ENCODE measurements at regions not wholly inside any gene's neighbourhood (a gene's known extent, or its start where the extent isn't known, plus 50 kb on each side); places are given as distances from the start of the nearest gene placed in this dataset.

DNA sequence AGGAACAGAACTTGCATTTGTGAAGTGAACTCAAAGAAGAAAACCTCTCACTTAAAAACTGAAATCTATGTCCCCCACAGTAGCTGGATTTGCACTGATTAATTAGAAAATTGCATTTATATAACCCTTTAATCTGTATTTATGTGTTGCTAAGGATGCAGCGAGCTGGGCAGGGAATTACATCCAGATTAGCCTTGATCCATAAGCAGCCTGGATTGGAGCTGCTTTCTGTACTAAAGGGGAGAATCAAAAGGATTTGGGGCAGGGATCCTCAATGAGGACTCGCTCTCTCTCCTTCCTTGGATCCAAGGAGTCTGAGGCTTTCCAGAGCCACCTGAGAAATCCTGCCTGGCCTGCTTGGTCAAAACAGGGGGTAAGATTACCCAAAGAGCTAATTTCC, 125.9 kb downstream of the TLE3 start:
- peaks cover 17% of the 10 kb centered on the region for H3K27me3 Mint-ChIP-seq (ENCODE audit: insufficient read depth)
- 78 to 100% methylated on average over 2 of the region's 2 CpGs for WGBS, 2 experiments (ENCODE audit: insufficient coverage in 1 of 2, insufficient read length in 1 of 2)
- H3K27ac Mint-ChIP-seq, result no peak overlapping the region

DNA sequence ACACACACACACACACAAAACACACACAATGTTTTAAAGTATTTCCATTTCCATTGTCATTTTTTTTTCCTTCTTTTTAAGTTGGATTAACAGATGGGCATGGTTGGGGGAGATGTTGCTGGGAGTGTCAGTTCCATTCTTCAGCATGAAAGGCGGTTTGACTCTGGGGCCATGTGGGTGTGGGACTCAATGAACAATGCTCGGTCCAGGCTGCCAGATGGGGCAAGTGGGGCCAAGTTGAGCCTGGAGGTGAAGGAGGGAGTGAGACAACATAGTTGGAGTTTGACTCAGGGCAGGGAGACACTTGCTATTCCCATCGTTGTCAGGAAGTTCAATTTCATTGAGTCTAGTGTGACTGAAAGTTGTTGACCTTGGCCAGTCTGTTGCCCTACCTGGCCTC, 125.3 kb downstream of the TLE3 start:
- 95% methylated on average over 3 of the region's 3 CpGs; no CpG with 5 or more reads in 1 of the 2 experiments for WGBS, 2 experiments (ENCODE audit: insufficient coverage in 1 of 2, insufficient read length in 1 of 2)
- Histone ChIP-seq H3K27ac (ENCODE audit: low read depth, low read length) (no peak overlapping the region), H3K36me3 (ENCODE audit: control insufficient read depth, insufficient read depth, low read length) (no peaks in the 10 kb centered on the region), H3K9me3 (ENCODE audit: control insufficient read depth, low read length) (no peaks in the 10 kb centered on the region), H3K4me1 (ENCODE audit: control insufficient read depth, insufficient read depth, low read length) (no peaks in the 10 kb centered on the region), H3K4me3 (ENCODE audit: low read length) (no peak overlapping the region), H3K9ac (ENCODE audit: extremely low read depth, low read length, poor library complexity, severe bottlenecking) (no peak overlapping the region), H3K27me3 (ENCODE audit: control insufficient read depth, insufficient read depth, low read length, poor library complexity, severe bottlenecking) (peaks cover 16% of the 10 kb centered on the region)
- Mint-ChIP-seq H3K27me3 (ENCODE audit: insufficient read depth) (peaks cover 19% of the 10 kb centered on the region), H3K4me3 (no peak overlapping the region), H3K9me3 (no peaks in the 10 kb centered on the region), H3K4me1 (no peaks in the 10 kb centered on the region), H3K27ac (no peak overlapping the region), H3K36me3 (ENCODE audit: low read depth) (no peaks in the 10 kb centered on the region)
- DNase-seq, result no peak
- TF ChIP-seq, protein P1, sequence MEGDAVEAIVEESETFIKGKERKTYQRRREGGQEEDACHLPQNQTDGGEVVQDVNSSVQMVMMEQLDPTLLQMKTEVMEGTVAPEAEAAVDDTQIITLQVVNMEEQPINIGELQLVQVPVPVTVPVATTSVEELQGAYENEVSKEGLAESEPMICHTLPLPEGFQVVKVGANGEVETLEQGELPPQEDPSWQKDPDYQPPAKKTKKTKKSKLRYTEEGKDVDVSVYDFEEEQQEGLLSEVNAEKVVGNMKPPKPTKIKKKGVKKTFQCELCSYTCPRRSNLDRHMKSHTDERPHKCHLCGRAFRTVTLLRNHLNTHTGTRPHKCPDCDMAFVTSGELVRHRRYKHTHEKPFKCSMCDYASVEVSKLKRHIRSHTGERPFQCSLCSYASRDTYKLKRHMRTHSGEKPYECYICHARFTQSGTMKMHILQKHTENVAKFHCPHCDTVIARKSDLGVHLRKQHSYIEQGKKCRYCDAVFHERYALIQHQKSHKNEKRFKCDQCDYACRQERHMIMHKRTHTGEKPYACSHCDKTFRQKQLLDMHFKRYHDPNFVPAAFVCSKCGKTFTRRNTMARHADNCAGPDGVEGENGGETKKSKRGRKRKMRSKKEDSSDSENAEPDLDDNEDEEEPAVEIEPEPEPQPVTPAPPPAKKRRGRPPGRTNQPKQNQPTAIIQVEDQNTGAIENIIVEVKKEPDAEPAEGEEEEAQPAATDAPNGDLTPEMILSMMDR (conservative IDR thresholded peaks at IDR 0.05), result no peak

More for the DNA sequence above, 125.9 kb downstream of the TLE3 start:
- peaks cover 14% of the 10 kb centered on the region for H3K27me3 ChIP-seq (ENCODE audit: control insufficient read depth, insufficient read depth, low read length, poor library complexity, severe bottlenecking)
- no peaks in the 10 kb centered on the region for H3K4me1 ChIP-seq (ENCODE audit: control insufficient read depth, insufficient read depth, low read length)
- Mint-ChIP-seq H3K4me1 (no peaks in the 10 kb centered on the region), H3K4me3 (no peak overlapping the region), H3K36me3 (ENCODE audit: low read depth) (no peaks in the 10 kb centered on the region), H3K9me3 (no peaks in the 10 kb centered on the region)
- H3K4me3 ChIP-seq (ENCODE audit: low read length), result no peak overlapping the region
- no peaks in the 10 kb centered on the region for H3K36me3 ChIP-seq (ENCODE audit: control insufficient read depth, insufficient read depth, low read length)
- TF ChIP-seq, protein P1 (conservative IDR thresholded peaks at IDR 0.05), result no peak
- no peak for DNase-seq
- H3K9ac ChIP-seq (ENCODE audit: extremely low read depth, low read length, poor library complexity, severe bottlenecking), result no peak overlapping the region
- no peaks in the 10 kb centered on the region for H3K9me3 ChIP-seq (ENCODE audit: control insufficient read depth, low read length)
- no peak overlapping the region for H3K27ac ChIP-seq (ENCODE audit: low read depth, low read length)

DNA sequence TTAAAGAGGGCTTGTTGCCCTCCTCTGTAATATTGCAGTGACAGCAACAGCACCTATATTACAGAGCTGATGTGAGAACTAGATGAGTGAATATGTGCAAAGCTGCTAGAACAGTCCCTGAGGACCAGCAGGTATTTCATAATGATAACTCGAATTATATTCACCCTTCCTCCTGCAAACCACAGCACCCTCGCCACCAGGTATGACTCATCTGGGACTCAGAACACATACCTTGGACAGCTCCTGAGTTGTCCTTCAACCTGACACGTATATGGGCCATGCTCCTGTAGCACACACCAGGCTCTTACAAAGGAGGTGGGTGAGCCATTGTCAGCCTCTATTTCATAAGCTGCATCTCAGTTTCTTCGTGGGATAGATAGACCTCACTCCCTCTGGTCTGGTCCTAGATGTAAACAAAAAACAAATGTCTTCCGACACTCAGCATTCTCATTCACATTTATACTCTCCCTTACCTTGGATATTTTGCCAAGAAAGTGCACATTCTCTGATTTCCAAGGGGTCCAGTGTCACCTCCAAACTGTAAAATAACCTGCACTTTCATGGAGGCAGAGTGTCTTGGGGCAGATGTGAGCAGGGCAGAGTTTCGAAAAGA, 124.5 kb downstream of the TLE3 start:
- no peaks in the 10 kb centered on the region for H3K9me3 ChIP-seq (ENCODE audit: control insufficient read depth, low read length)
- H3K4me3 Mint-ChIP-seq, result no peak overlapping the region
- H3K4me1 ChIP-seq (ENCODE audit: control insufficient read depth, insufficient read depth, low read length), result no peaks in the 10 kb centered on the region
- TF ChIP-seq, protein P1 (conservative IDR thresholded peaks at IDR 0.05), result no peak
- H3K36me3 ChIP-seq (ENCODE audit: control insufficient read depth, insufficient read depth, low read length), result no peaks in the 10 kb centered on the region
- no peaks in the 10 kb centered on the region for H3K36me3 Mint-ChIP-seq (ENCODE audit: low read depth)
- no peaks in the 10 kb centered on the region for H3K4me1 Mint-ChIP-seq
- H3K27me3 Mint-ChIP-seq (ENCODE audit: insufficient read depth), result peaks cover 22% of the 10 kb centered on the region
- H3K9me3 Mint-ChIP-seq, result no peaks in the 10 kb centered on the region
- no peak overlapping the region for H3K27ac ChIP-seq (ENCODE audit: low read depth, low read length)
- peaks cover 21% of the 10 kb centered on the region for H3K27me3 ChIP-seq (ENCODE audit: control insufficient read depth, insufficient read depth, low read length, poor library complexity, severe bottlenecking)
- no peak overlapping the region for H3K4me3 ChIP-seq (ENCODE audit: low read length)
- peak; percentile 81 for DNase-seq
- WGBS, 2 experiments (ENCODE audit: insufficient coverage in 1 of 2, insufficient read length in 1 of 2), result 39 to 51% methylated on average over 5 to 6 of the region's 6 CpGs
- H3K9ac ChIP-seq (ENCODE audit: extremely low read depth, low read length, poor library complexity, severe bottlenecking), result no peak overlapping the region
- H3K27ac Mint-ChIP-seq, result no peak overlapping the region

Measured in endodermal cell (in vitro differentiated cells).